ENCODE measurements at regions not wholly inside any gene's neighbourhood (a gene's known extent, or its start where the extent isn't known, plus 50 kb on each side); places are given as distances from the start of the nearest gene placed in this dataset.

GRCh38 chr1:60763741-60764140 is 318.6 kb upstream of the NFIA start:
- TF ChIP-seq CTCF (IDR thresholded peaks at IDR 0.05; ENCODE audit: low read depth, low read length) = no peak
- TF ChIP-seq EZH2phosphoT487 (IDR thresholded peaks at IDR 0.05; ENCODE audit: low read depth) = no peak
- no peaks in the 10 kb centered on the region for H4K20me1 ChIP-seq (ENCODE audit: insufficient read depth, low read length)

GRCh38 chr1:60762911-60763310 is 319.4 kb upstream of the NFIA start:
- Histone ChIP-seq H3K4me1 (ENCODE audit: low read length) (no peaks in the 10 kb centered on the region), H3K4me3 (ENCODE audit: low read length) (no peak overlapping the region), H3K36me3 (replicated peaks; ENCODE audit: low read depth, low read length) (no peaks in the 10 kb centered on the region), H3K27ac (ENCODE audit: low read length) (no peak overlapping the region), H3K9me3 (ENCODE audit: insufficient read depth, low read length) (no peaks in the 10 kb centered on the region), H3K9ac (ENCODE audit: low read length) (no peak overlapping the region), H2AFZ (ENCODE audit: low read depth, low read length) (no peak overlapping the region), H3K79me2 (ENCODE audit: low read length) (no peaks in the 10 kb centered on the region), H3K27me3 (ENCODE audit: low read depth, low read length) (no peaks in the 10 kb centered on the region), H4K20me1 (ENCODE audit: insufficient read depth, low read length) (no peaks in the 10 kb centered on the region), H3K4me2 (ENCODE audit: low read length) (no peak overlapping the region)
- no peak for TF ChIP-seq EZH2phosphoT487 (IDR thresholded peaks at IDR 0.05; ENCODE audit: low read depth)
- TF ChIP-seq CTCF (IDR thresholded peaks at IDR 0.05; ENCODE audit: low read depth, low read length) = no peak

More at GRCh38 chr1:60763741-60764140, 318.6 kb upstream of the NFIA start:
- Histone ChIP-seq H3K27me3 (ENCODE audit: low read depth, low read length) (no peaks in the 10 kb centered on the region), H3K36me3 (replicated peaks; ENCODE audit: low read depth, low read length) (no peaks in the 10 kb centered on the region), H2AFZ (ENCODE audit: low read depth, low read length) (no peak overlapping the region), H3K4me3 (ENCODE audit: low read length) (no peak overlapping the region), H3K4me2 (ENCODE audit: low read length) (no peak overlapping the region), H3K9ac (ENCODE audit: low read length) (no peak overlapping the region), H3K27ac (ENCODE audit: low read length) (no peak overlapping the region), H3K79me2 (ENCODE audit: low read length) (no peaks in the 10 kb centered on the region), H3K9me3 (ENCODE audit: insufficient read depth, low read length) (no peaks in the 10 kb centered on the region), H3K4me1 (ENCODE audit: low read length) (no peaks in the 10 kb centered on the region)

GRCh38 chr1:60762176-60762575 is 320.2 kb upstream of the NFIA start:
- Histone ChIP-seq H3K4me2 (ENCODE audit: low read length) (no peak overlapping the region), H3K79me2 (ENCODE audit: low read length) (no peaks in the 10 kb centered on the region), H3K4me3 (ENCODE audit: low read length) (no peak overlapping the region), H2AFZ (ENCODE audit: low read depth, low read length) (no peak overlapping the region), H3K36me3 (replicated peaks; ENCODE audit: low read depth, low read length) (no peaks in the 10 kb centered on the region), H4K20me1 (ENCODE audit: insufficient read depth, low read length) (no peaks in the 10 kb centered on the region), H3K9ac (ENCODE audit: low read length) (no peak overlapping the region), H3K4me1 (ENCODE audit: low read length) (no peaks in the 10 kb centered on the region), H3K27ac (ENCODE audit: low read length) (no peak overlapping the region), H3K9me3 (ENCODE audit: insufficient read depth, low read length) (no peaks in the 10 kb centered on the region), H3K27me3 (ENCODE audit: low read depth, low read length) (no peaks in the 10 kb centered on the region)
- TF ChIP-seq CTCF (IDR thresholded peaks at IDR 0.05; ENCODE audit: low read depth, low read length) = no peak
- no peak for TF ChIP-seq EZH2phosphoT487 (IDR thresholded peaks at IDR 0.05; ENCODE audit: low read depth)

- TF ChIP-seq CTCF (IDR thresholded peaks at IDR 0.05; ENCODE audit: low read depth, low read length) = no peak
- TF ChIP-seq EZH2phosphoT487 (IDR thresholded peaks at IDR 0.05; ENCODE audit: low read depth) = no peak
- H2AFZ ChIP-seq (ENCODE audit: low read depth, low read length) = no peak overlapping the region
- H3K4me3 ChIP-seq (ENCODE audit: low read length) = no peak overlapping the region
- no peak overlapping the region for H3K4me2 ChIP-seq (ENCODE audit: low read length)
- no peaks in the 10 kb centered on the region for H3K27me3 ChIP-seq (ENCODE audit: low read depth, low read length)
- no peaks in the 10 kb centered on the region for H4K20me1 ChIP-seq (ENCODE audit: insufficient read depth, low read length)
- H3K9ac ChIP-seq (ENCODE audit: low read length) = no peak overlapping the region
- H3K36me3 ChIP-seq (replicated peaks; ENCODE audit: low read depth, low read length) = no peaks in the 10 kb centered on the region
- no peaks in the 10 kb centered on the region for H3K79me2 ChIP-seq (ENCODE audit: low read length)
- no peak overlapping the region for H3K27ac ChIP-seq (ENCODE audit: low read length)
- no peaks in the 10 kb centered on the region for H3K9me3 ChIP-seq (ENCODE audit: insufficient read depth, low read length)
- no peaks in the 10 kb centered on the region for H3K4me1 ChIP-seq (ENCODE audit: low read length)
Observed at GRCh38 chr1:60759291-60759690, 323.1 kb upstream of the NFIA start.

All from OCI-LY3 (cell line).